Esophagus muscularis mucosa (tissue), 3 donors: ENCODE measurements at regions not wholly inside any gene's neighbourhood (a gene's known extent, or its start where the extent isn't known, plus 50 kb on each side); places are given as distances from the start of the nearest gene placed in this dataset.

ENCODE experiments used
- CTCF ChIP-seq, 3 experiments: fragments of 200-600 bp in 2 of 3; fragments of 450-650 bp in 1 of 3; sonication (generic) in 2 of 3; IDR thresholded peaks; one replicate each; pipeline ENCODE4 v1.5.1; 2017 to 2019; ENCODE audit warnings: antibody characterized with exemption in 3 of 3, mild to moderate bottlenecking in 2 of 3, moderate library complexity in 1 of 3
- EP300 ChIP-seq: sonication (generic); formaldehyde crosslinking; IDR thresholded peaks from one replicate; pipeline ENCODE4 v1.6.1; 2017; ENCODE audit warnings: antibody characterized with exemption

- TF ChIP-seq CTCF (IDR thresholded peaks at IDR 0.05): no peak
- TF ChIP-seq EP300: no peak
These were observed 358.0 kb upstream of the MGMT start for GRCh38 chr10:129108994-129109393.
